ENCODE measurements at regions not wholly inside any gene's neighbourhood (a gene's known extent, or its start where the extent isn't known, plus 50 kb on each side); places are given as distances from the start of the nearest gene placed in this dataset.

- DNase-seq (ENCODE audit: low spot score in 2 of 2): no peak
- Histone ChIP-seq H3K27me3 (no peaks in the 10 kb centered on the region), H3K4me3 (no peak overlapping the region), H3K9me3 (no peaks in the 10 kb centered on the region), H3K27ac (no peak overlapping the region), H3K4me1 (no peaks in the 10 kb centered on the region), H3K36me3 (no peaks in the 10 kb centered on the region)
- 55% methylated on average over 2 of the region's 2 CpGs for WGBS
- TF ChIP-seq EP300 (IDR thresholded peaks at IDR 0.05) (no peak), POLR2A (IDR thresholded peaks at IDR 0.05) (no peak), POLR2AphosphoS5 (IDR thresholded peaks at IDR 0.05) (no peak)
- TF ChIP-seq, protein P1, sequence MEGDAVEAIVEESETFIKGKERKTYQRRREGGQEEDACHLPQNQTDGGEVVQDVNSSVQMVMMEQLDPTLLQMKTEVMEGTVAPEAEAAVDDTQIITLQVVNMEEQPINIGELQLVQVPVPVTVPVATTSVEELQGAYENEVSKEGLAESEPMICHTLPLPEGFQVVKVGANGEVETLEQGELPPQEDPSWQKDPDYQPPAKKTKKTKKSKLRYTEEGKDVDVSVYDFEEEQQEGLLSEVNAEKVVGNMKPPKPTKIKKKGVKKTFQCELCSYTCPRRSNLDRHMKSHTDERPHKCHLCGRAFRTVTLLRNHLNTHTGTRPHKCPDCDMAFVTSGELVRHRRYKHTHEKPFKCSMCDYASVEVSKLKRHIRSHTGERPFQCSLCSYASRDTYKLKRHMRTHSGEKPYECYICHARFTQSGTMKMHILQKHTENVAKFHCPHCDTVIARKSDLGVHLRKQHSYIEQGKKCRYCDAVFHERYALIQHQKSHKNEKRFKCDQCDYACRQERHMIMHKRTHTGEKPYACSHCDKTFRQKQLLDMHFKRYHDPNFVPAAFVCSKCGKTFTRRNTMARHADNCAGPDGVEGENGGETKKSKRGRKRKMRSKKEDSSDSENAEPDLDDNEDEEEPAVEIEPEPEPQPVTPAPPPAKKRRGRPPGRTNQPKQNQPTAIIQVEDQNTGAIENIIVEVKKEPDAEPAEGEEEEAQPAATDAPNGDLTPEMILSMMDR (IDR thresholded peaks at IDR 0.05): no peak
Observed at GRCh38 chr4:115292320-115293092, 179.1 kb upstream of the NDST4 start.

DNA sequence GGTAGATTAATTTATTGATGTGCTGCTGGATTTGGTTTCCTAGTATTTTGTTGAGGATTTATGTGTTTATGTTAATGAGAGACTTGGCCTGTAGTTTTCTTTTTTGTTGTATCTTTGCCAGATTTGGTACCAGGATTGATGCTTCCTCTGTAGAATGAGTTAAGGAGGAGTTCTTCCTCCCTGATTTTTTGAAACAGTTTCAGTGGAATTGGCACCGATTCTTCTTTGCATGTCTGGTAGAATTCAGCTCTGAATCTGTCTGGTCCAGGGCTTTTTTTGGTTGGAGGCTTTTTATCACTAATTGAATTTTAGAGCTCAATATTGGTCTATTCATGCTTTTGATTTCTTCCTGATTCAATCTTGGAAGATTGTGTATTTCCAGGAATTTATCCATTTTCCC is 174.0 kb upstream of the NDST4 start:
- Histone ChIP-seq H3K4me3 (no peak overlapping the region), H3K9me3 (no peaks in the 10 kb centered on the region), H3K4me1 (no peaks in the 10 kb centered on the region), H3K27ac (no peak overlapping the region), H3K27me3 (no peaks in the 10 kb centered on the region), H3K36me3 (no peaks in the 10 kb centered on the region)
- no peak for DNase-seq (ENCODE audit: low spot score in 2 of 2)
- TF ChIP-seq POLR2AphosphoS5 (IDR thresholded peaks at IDR 0.05) (no peak), POLR2A (IDR thresholded peaks at IDR 0.05) (no peak), EP300 (IDR thresholded peaks at IDR 0.05) (no peak)
- TF ChIP-seq, protein P1 (IDR thresholded peaks at IDR 0.05): no peak
- WGBS: 35% methylated on average over 1 of the region's 1 CpG

- H3K4me3 ChIP-seq: no peak overlapping the region
- no peaks in the 10 kb centered on the region for H3K9me3 ChIP-seq
- DNase-seq (ENCODE audit: low spot score in 2 of 2): no peak
- H3K27me3 ChIP-seq: no peaks in the 10 kb centered on the region
- no peaks in the 10 kb centered on the region for H3K4me1 ChIP-seq
- TF ChIP-seq, protein P1 (IDR thresholded peaks at IDR 0.05): no peak
- TF ChIP-seq POLR2AphosphoS5 (IDR thresholded peaks at IDR 0.05) (no peak), POLR2A (IDR thresholded peaks at IDR 0.05) (no peak), EP300 (IDR thresholded peaks at IDR 0.05) (no peak)
- no peaks in the 10 kb centered on the region for H3K36me3 ChIP-seq
- WGBS: 29% methylated on average over 2 of the region's 2 CpGs
- no peak overlapping the region for H3K27ac ChIP-seq
Observed at GRCh38 chr4:115279330-115279729, 165.9 kb upstream of the NDST4 start.

DNA sequence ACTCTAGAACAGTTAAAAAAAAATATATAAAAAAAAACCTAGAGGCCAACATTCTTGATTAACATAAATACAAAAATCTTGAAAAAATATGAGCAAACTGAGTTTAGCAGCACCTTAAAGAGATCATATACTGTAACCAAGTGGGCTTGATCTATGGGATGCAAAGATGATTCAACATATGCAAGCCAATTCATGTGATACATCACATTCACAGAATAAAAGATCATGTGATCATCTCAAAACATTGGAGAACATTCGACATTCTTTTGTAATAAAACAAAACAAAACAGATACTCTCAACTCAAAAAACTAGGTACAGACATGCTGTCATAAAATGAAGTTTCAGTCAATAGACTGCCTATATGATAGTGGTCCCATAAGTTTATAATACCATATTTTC is 165.4 kb upstream of the NDST4 start:
- H3K27me3 ChIP-seq: no peaks in the 10 kb centered on the region
- 81% methylated on average over 1 of the region's 1 CpG for WGBS
- no peaks in the 10 kb centered on the region for H3K9me3 ChIP-seq
- no peaks in the 10 kb centered on the region for H3K4me1 ChIP-seq
- H3K27ac ChIP-seq: no peak overlapping the region
- DNase-seq (ENCODE audit: low spot score in 2 of 2): no peak
- H3K36me3 ChIP-seq: no peaks in the 10 kb centered on the region
- TF ChIP-seq, protein P1 (IDR thresholded peaks at IDR 0.05): no peak
- TF ChIP-seq POLR2A (IDR thresholded peaks at IDR 0.05): no peak
- TF ChIP-seq EP300 (IDR thresholded peaks at IDR 0.05): no peak
- no peak for TF ChIP-seq POLR2AphosphoS5 (IDR thresholded peaks at IDR 0.05)
- no peak overlapping the region for H3K4me3 ChIP-seq

DNA sequence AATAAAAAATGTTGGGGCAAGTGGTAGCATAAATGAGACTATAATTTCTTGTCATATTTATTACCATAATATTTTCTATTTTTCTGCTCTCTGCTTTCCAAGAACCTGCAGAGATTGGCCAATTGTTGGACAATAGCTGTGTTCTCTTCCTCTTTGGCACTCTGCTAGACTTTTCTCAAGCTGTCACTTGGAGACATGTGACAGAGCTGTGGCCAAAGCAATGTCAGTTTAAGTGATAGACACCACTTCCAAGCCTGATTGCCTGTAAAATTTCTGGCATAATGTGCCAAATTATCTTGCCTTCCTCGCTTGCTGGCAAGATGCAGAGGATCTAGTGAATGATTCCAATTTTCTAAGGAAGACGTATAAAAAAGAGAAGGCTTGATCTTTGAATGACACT is 162.2 kb upstream of the NDST4 start:
- WGBS: 48% methylated on average over 2 of the region's 2 CpGs
- TF ChIP-seq POLR2A (IDR thresholded peaks at IDR 0.05) (no peak), EP300 (IDR thresholded peaks at IDR 0.05) (no peak)
- TF ChIP-seq, protein P1 (IDR thresholded peaks at IDR 0.05): no peak

More for the DNA sequence above, 162.2 kb upstream of the NDST4 start:
- no peaks in the 10 kb centered on the region for H3K27me3 ChIP-seq
- no peak overlapping the region for H3K27ac ChIP-seq
- no peaks in the 10 kb centered on the region for H3K36me3 ChIP-seq
- H3K9me3 ChIP-seq: no peaks in the 10 kb centered on the region
- DNase-seq (ENCODE audit: low spot score in 2 of 2): no peak
- no peak overlapping the region for H3K4me3 ChIP-seq
- no peaks in the 10 kb centered on the region for H3K4me1 ChIP-seq

Measured in suprapubic skin (tissue), 4 donors.